OCI-LY7 (cell line): ENCODE measurements at regions not wholly inside any gene's neighbourhood (a gene's known extent, or its start where the extent isn't known, plus 50 kb on each side); places are given as distances from the start of the nearest gene placed in this dataset.

Experiments
- BruUV-seq: library from RNA; stranded (reverse); fragments of 400-500 nt; replicated peaks from 2 replicates; lab custom pipeline; 2021; lab: Mats Ljungman, UMichigan
- CTCF ChIA-PET: fragments of 300-600 bp; sonication (Branson Sonifier 250); formaldehyde crosslinking; loops from one replicate; lab custom pipeline; 2022; ENCODE audit warnings: antibody characterized with exemption; ENCODE audit not compliant: unreplicated experiment; lab: Charles Lee
- POLR2A ChIA-PET: fragments of 300-600 bp; sonication (Branson Sonifier 250); formaldehyde crosslinking; loops from one replicate; lab custom pipeline; 2022; ENCODE audit warnings: antibody characterized with exemption; lab: Charles Lee
- DNase-seq: peaks from one replicate; pipeline ENCODE4 v3.0.0-alpha.2; 2015; ENCODE audit warnings: low spot score
- H2AFZ ChIP-seq: fragments of 200-600 bp; sonication (generic), shearing (Covaris generic); 2 replicates; pipeline ENCODE4 v1.6.1; 2014; ENCODE audit warnings: mild to moderate bottlenecking, antibody characterized with exemption, low read length, moderate library complexity
- H3K27ac ChIP-seq: fragments of 200-600 bp; sonication (generic); 2 replicates; pipeline ENCODE4 v1.5.1; 2014; ENCODE audit warnings: mixed run types, low read depth, mild to moderate bottlenecking, moderate library complexity, low read length, inconsistent platforms; ENCODE audit not compliant: poor library complexity, severe bottlenecking
- H3K36me3 ChIP-seq: fragments of 200-600 bp; sonication (generic); 2 replicates; pipeline ENCODE4 v1.6.1; 2014; ENCODE audit warnings: mild to moderate bottlenecking, antibody characterized with exemption, low read length, moderate library complexity, mixed read lengths; ENCODE audit not compliant: insufficient read depth
- H3K4me1 ChIP-seq: fragments of 200-600 bp; sonication (generic); 2 replicates; pipeline ENCODE4 v1.5.1; 2014; ENCODE audit warnings: mild to moderate bottlenecking, low read length; ENCODE audit not compliant: insufficient read depth, poor library complexity, severe bottlenecking
- H3K4me2 ChIP-seq: fragments of 200-600 bp; sonication (generic); 2 replicates; pipeline ENCODE4 v1.6.1; 2014; ENCODE audit warnings: mild to moderate bottlenecking, low read length
- H3K4me3 ChIP-seq: fragments of 200-600 bp; sonication (generic); 2 replicates; pipeline ENCODE4 v1.5.1; 2014; ENCODE audit warnings: mild to moderate bottlenecking, low read depth, low read length; ENCODE audit not compliant: poor library complexity, severe bottlenecking
- H3K79me2 ChIP-seq: fragments of 200-600 bp; sonication (generic); 2 replicates; pipeline ENCODE4 v1.6.1; 2016; ENCODE audit warnings: low read depth, mild to moderate bottlenecking, low read length, moderate library complexity, mixed read lengths; ENCODE audit not compliant: insufficient read depth
- H3K9me2 ChIP-seq: fragments of 200-600 bp; sonication (generic); 2 replicates; pipeline ENCODE4 v1.6.1; 2016; ENCODE audit warnings: mild to moderate bottlenecking, low read length, mixed read lengths; ENCODE audit not compliant: insufficient read depth
- H3K9me3 ChIP-seq: fragments of 200-600 bp; sonication (generic); 2 replicates; pipeline ENCODE4 v1.6.1; 2014; ENCODE audit warnings: mild to moderate bottlenecking, mixed run types, low read length, mixed read lengths
- H4K20me1 ChIP-seq: fragments of 200-600 bp; sonication (generic); 2 replicates; pipeline ENCODE4 v1.6.1; 2014; ENCODE audit warnings: mild to moderate bottlenecking, antibody characterized with exemption, low read length, moderate library complexity, mixed read lengths; ENCODE audit not compliant: insufficient read depth
- CTCF ChIP-seq: fragments of 200-600 bp; sonication (generic); conservative IDR thresholded peaks from 2 replicates; pipeline ENCODE4 v1.5.1; 2014; ENCODE audit warnings: mild to moderate bottlenecking, antibody characterized with exemption, low read length, moderate library complexity, mixed read lengths
- EZH2phosphoT487 ChIP-seq: fragments of 200-600 bp; sonication (generic); IDR thresholded peaks from 2 replicates; pipeline ENCODE4 v1.6.1; 2018; ENCODE audit warnings: low read depth, borderline replicate concordance, mild to moderate bottlenecking, mixed run types, antibody characterized with exemption, low read length, moderate library complexity, mixed read lengths
- intact Hi-C: fragments of 100-400 bp; cut with micrococcal nuclease; formaldehyde crosslinking; loops from one replicate; pipeline ENCODE4 v1.10.0; 2022; ENCODE audit not compliant: unreplicated experiment

- Histone ChIP-seq H3K4me1 (no peaks in the 10 kb centered on the region), H3K4me2 (no peak overlapping the region), H3K9me2 (no peaks in the 10 kb centered on the region), H3K79me2 (no peaks in the 10 kb centered on the region), H3K27ac (no peak overlapping the region), H3K36me3 (no peaks in the 10 kb centered on the region), H4K20me1 (no peaks in the 10 kb centered on the region), H2AFZ (no peak overlapping the region), H3K9me3 (no peaks in the 10 kb centered on the region), H3K4me3 (no peak overlapping the region)
- intact Hi-C loops: no loop called here
- no TSS peak for BruUV-seq
- DNase-seq: no peak
- ChIA-PET POLR2A (interaction anchor here (0.5 to 0.7 kb wide), 2 partner anchors 515 to 1257 kb away, joined by 3 read pairs; no protein-coding TSS in a partner anchor), CTCF (no interaction called here)
- TF ChIP-seq CTCF (no peak), EZH2phosphoT487 (no peak)
Measured at GRCh38 chr18:22547807-22548561, 130.3 kb upstream of the CTAGE1 start.

- H3K27ac ChIP-seq: no peak overlapping the region
- H3K36me3 ChIP-seq: no peaks in the 10 kb centered on the region
- H4K20me1 ChIP-seq: no peaks in the 10 kb centered on the region
- no peak for DNase-seq
- BruUV-seq: no TSS peak
- H3K4me1 ChIP-seq: no peaks in the 10 kb centered on the region
- no peaks in the 10 kb centered on the region for H3K9me2 ChIP-seq
- TF ChIP-seq CTCF (no peak), EZH2phosphoT487 (no peak)
- H3K4me2 ChIP-seq: no peak overlapping the region
- ChIA-PET POLR2A (no interaction called here), CTCF (no interaction called here)
- intact Hi-C loops: no loop called here
- H2AFZ ChIP-seq: no peak overlapping the region
- no peaks in the 10 kb centered on the region for H3K9me3 ChIP-seq
- H3K4me3 ChIP-seq: no peak overlapping the region
- H3K79me2 ChIP-seq: no peaks in the 10 kb centered on the region
Measured at GRCh38 chr18:22549260-22549937, 131.7 kb upstream of the CTAGE1 start.

- no peak for DNase-seq
- no peak overlapping the region for H2AFZ ChIP-seq
- no peaks in the 10 kb centered on the region for H3K9me3 ChIP-seq
- no peaks in the 10 kb centered on the region for H4K20me1 ChIP-seq
- no TSS peak for BruUV-seq
- no peak overlapping the region for H3K4me3 ChIP-seq
- no peaks in the 10 kb centered on the region for H3K36me3 ChIP-seq
- no peaks in the 10 kb centered on the region for H3K9me2 ChIP-seq
- intact Hi-C loops: no loop called here
- no peaks in the 10 kb centered on the region for H3K79me2 ChIP-seq
- H3K27ac ChIP-seq: no peak overlapping the region
- CTCF ChIA-PET: no interaction called here
- H3K4me1 ChIP-seq: no peaks in the 10 kb centered on the region
- POLR2A ChIA-PET: no interaction called here
- H3K4me2 ChIP-seq: no peak overlapping the region
- TF ChIP-seq EZH2phosphoT487: no peak
- TF ChIP-seq CTCF: no peak
Measured at GRCh38 chr18:22550366-22550765, 132.7 kb upstream of the CTAGE1 start.
